ENCODE measurements at regions not wholly inside any gene's neighbourhood (a gene's known extent, or its start where the extent isn't known, plus 50 kb on each side); places are given as distances from the start of the nearest gene placed in this dataset.
"Not testable (repeated sequence)": the region's sequence is repeated elsewhere in the genome, so short reads cannot be mapped to it uniquely, and the experiment has no call there.

- DNase-seq (ENCODE audit: insufficient read length, low spot score) (no peak), FAIRE-seq (no peak)
- no peak for TF ChIP-seq CTCF (IDR thresholded peaks at IDR 0.05; ENCODE audit: insufficient read depth, missing control alignments)
Observed at GRCh38 chr4:97132435-97132834, 1010.8 kb downstream of the STPG2 start.

GRCh38 chr4:97134456-97134855 lies 1008.8 kb downstream of the STPG2 start:
- no peak for TF ChIP-seq CTCF (IDR thresholded peaks at IDR 0.05; ENCODE audit: insufficient read depth, missing control alignments)
- FAIRE-seq: no peak
- DNase-seq (ENCODE audit: insufficient read length, low spot score): no peak

- TF ChIP-seq CTCF (IDR thresholded peaks at IDR 0.05; ENCODE audit: insufficient read depth, missing control alignments): no peak
- FAIRE-seq: no peak
Observed at GRCh38 chr4:97139791-97140190, 1003.5 kb downstream of the STPG2 start.

GRCh38 chr4:97140545-97140944 lies 1002.7 kb downstream of the STPG2 start:
- FAIRE-seq (no peak), DNase-seq (ENCODE audit: insufficient read length, low spot score) (no peak)
- TF ChIP-seq CTCF (IDR thresholded peaks at IDR 0.05; ENCODE audit: insufficient read depth, missing control alignments): no peak

More at GRCh38 chr4:97139791-97140190, 1003.5 kb downstream of the STPG2 start:
- no peak for DNase-seq (ENCODE audit: insufficient read length, low spot score)

- not testable (repeated sequence) for DNase-seq (ENCODE audit: insufficient read length, low spot score); FAIRE-seq
Observed at GRCh38 chr4:97141332-97141731, 1001.9 kb downstream of the STPG2 start.

- TF ChIP-seq CTCF (IDR thresholded peaks at IDR 0.05; ENCODE audit: insufficient read depth, missing control alignments): no peak
- FAIRE-seq (no peak), DNase-seq (ENCODE audit: insufficient read length, low spot score) (no peak)
Observed at GRCh38 chr4:97142410-97142809, 1000.9 kb downstream of the STPG2 start.

GRCh38 chr4:97142893-97143292 lies 1000.4 kb downstream of the STPG2 start:
- no peak for TF ChIP-seq CTCF (IDR thresholded peaks at IDR 0.05; ENCODE audit: insufficient read depth, missing control alignments)
- no peak for DNase-seq (ENCODE audit: insufficient read length, low spot score)
- FAIRE-seq: no peak

- no peak for FAIRE-seq
- no peak for TF ChIP-seq CTCF (IDR thresholded peaks at IDR 0.05; ENCODE audit: insufficient read depth, missing control alignments)
Observed at GRCh38 chr4:97144199-97144598, 999.1 kb downstream of the STPG2 start.

More at GRCh38 chr4:97144199-97144598, 999.1 kb downstream of the STPG2 start:
- DNase-seq (ENCODE audit: insufficient read length, low spot score): no peak
